HepG2 (cell line): ENCODE measurements at regions not wholly inside any gene's neighbourhood (a gene's known extent, or its start where the extent isn't known, plus 50 kb on each side); places are given as distances from the start of the nearest gene placed in this dataset.

ENCODE experiments used
- ATAC-seq: fragments of 200-7000 bp; cut with Tn5 transposase; 3 replicates; pipeline ENCODE4 v1.9.1; 2020; ENCODE audit warnings: mild to moderate bottlenecking, moderate library complexity
- BruUV-seq: library from RNA; stranded (reverse); fragments of 400-500 nt; replicated peaks from 2 replicates; lab custom pipeline; 2021; lab: Mats Ljungman, UMichigan
- CTCF ChIA-PET: fragments of 300-600 bp; formaldehyde crosslinking; extraction: SDS; loops from one replicate; lab custom pipeline; 2021; ENCODE audit warnings: low total read pairs, inconsistent platforms, low intra/inter-chr PET ratio; lab: Yijun Ruan, JAX
- POLR2A ChIA-PET: fragments of 350-600 bp; sonication (Branson Sonifier 250); formaldehyde crosslinking; loops from one replicate; lab custom pipeline; 2020; ENCODE audit warnings: antibody characterized with exemption, inconsistent platforms; lab: Yijun Ruan, JAX
- DNase-seq: peaks from one replicate; pipeline ENCODE4 v3.0.0-alpha.2; 2015; ENCODE audit warnings: low spot score
- FAIRE-seq: peaks from 3 replicates; lab custom pipeline; 2011; peaks lifted over from hg19 to GRCh38; lab: Jason Lieb, UNC
- H2AFZ ChIP-seq: one replicate; pipeline ENCODE4 v1.6.1; 2011; ENCODE audit warnings: low read length, inconsistent platforms
- H3K27ac ChIP-seq: fragments of 300-600 bp; 3 replicates; pipeline ENCODE4 v1.8.0; 2011; ENCODE audit warnings: mixed run types, mild to moderate bottlenecking, mixed read lengths, low read length, inconsistent platforms; ENCODE audit not compliant: insufficient read depth; ENCODE audit errors: extremely low read length
- H3K27me3 ChIP-seq, 2 experiments: fragments of 200-600 bp in 1 of 2; 2 replicates in 1 of 2; 3 replicates in 1 of 2; pipeline versions ENCODE4 v1.6.0 to v1.8.0; 2011; ENCODE audit warnings: low read length in 2 of 2, mild to moderate bottlenecking in 2 of 2, moderate library complexity in 2 of 2, inconsistent platforms in 1 of 2; ENCODE audit not compliant: insufficient read depth in 2 of 2, control insufficient read depth in 1 of 2
- H3K36me3 ChIP-seq, 2 experiments: fragments of 200-600 bp in 1 of 2; replicated peaks in 1 of 2; 2 replicates in 1 of 2; 3 replicates in 1 of 2; pipeline versions ENCODE4 v1.5.1 to v1.8.0; 2011; ENCODE audit warnings: low read length in 2 of 2, inconsistent platforms in 1 of 2; ENCODE audit not compliant: insufficient read depth in 2 of 2, control insufficient read depth in 1 of 2
- H3K4me1 ChIP-seq: 2 replicates; pipeline ENCODE4 v1.5.1; 2012; ENCODE audit warnings: low read length, inconsistent platforms; ENCODE audit not compliant: insufficient read depth
- H3K4me2 ChIP-seq: 2 replicates; pipeline ENCODE4 v1.6.0; 2011; ENCODE audit warnings: low read depth, low read length, inconsistent platforms
- H3K4me3 ChIP-seq, 3 experiments: fragments of 200-600 bp in 1 of 3; sonication (generic), shearing (Covaris generic) in 1 of 3; replicated peaks in 1 of 3; 2 replicates each; pipeline ENCODE4 v1.5.1; 2011 to 2016; ENCODE audit warnings: low read length in 3 of 3, inconsistent platforms in 2 of 3, low read depth in 2 of 3, mild to moderate bottlenecking in 2 of 3, control low read depth in 1 of 3, mixed read lengths in 1 of 3; ENCODE audit not compliant: insufficient read depth in 1 of 3
- H3K79me2 ChIP-seq: one replicate; pipeline ENCODE4 v1.6.1; 2011; ENCODE audit warnings: low read length, inconsistent platforms; ENCODE audit not compliant: insufficient read depth
- H3K9ac ChIP-seq: 2 replicates; pipeline ENCODE4 v1.6.0; 2011; ENCODE audit warnings: mild to moderate bottlenecking, low read depth, low read length, inconsistent platforms; ENCODE audit not compliant: insufficient read depth
- H3K9me3 ChIP-seq: 2 replicates; pipeline ENCODE4 v1.5.1; 2012; ENCODE audit warnings: mild to moderate bottlenecking, low read length
- H4K20me1 ChIP-seq: 2 replicates; pipeline ENCODE4 v1.6.0; 2011; ENCODE audit warnings: inconsistent platforms, mild to moderate bottlenecking, low read length, moderate library complexity; ENCODE audit not compliant: insufficient read depth
- DMAP1 ChIP-seq: IDR thresholded peaks from 2 replicates; pipeline ENCODE4 v1.6.1; 2016
- FOSL1 ChIP-seq: sonication (generic); formaldehyde crosslinking; IDR thresholded peaks from 2 replicates; pipeline ENCODE4 v1.9.0; 2021; ENCODE audit warnings: missing genetic modification reagents, borderline replicate concordance
- HDAC2 ChIP-seq: sonication (generic); formaldehyde crosslinking; IDR thresholded peaks from 2 replicates; pipeline ENCODE4 v1.4.0; 2020; ENCODE audit warnings: missing genetic modification reagents
- HMG20A ChIP-seq: IDR thresholded peaks from 2 replicates; pipeline ENCODE4 v1.6.1; 2016; ENCODE audit warnings: borderline replicate concordance
- KLF11 ChIP-seq: IDR thresholded peaks from 2 replicates; pipeline ENCODE4 v1.6.1; 2016; ENCODE audit warnings: missing compliant biosample characterization
- MAZ ChIP-seq, 2 experiments: sonication (generic) in 1 of 2; formaldehyde crosslinking in 1 of 2; IDR thresholded peaks; 2 replicates each; pipeline versions ENCODE4 v1.5.0 to v1.6.1; 2012 to 2020; ENCODE audit warnings: low read depth in 2 of 2, mild to moderate bottlenecking in 2 of 2, borderline replicate concordance in 1 of 2, improper control_type of control experiment in 1 of 2, low read length in 1 of 2, missing genetic modification reagents in 1 of 2, moderate library complexity in 1 of 2
- NFKBIZ ChIP-seq: IDR thresholded peaks from 2 replicates; pipeline ENCODE4 v1.6.1; 2018; ENCODE audit warnings: missing genetic modification reagents, missing compliant biosample characterization
- POLR2AphosphoS5 ChIP-seq: IDR thresholded peaks from 2 replicates; pipeline ENCODE4 v1.6.1; 2012; ENCODE audit warnings: low read depth, low read length
- RCOR2 ChIP-seq: IDR thresholded peaks from 2 replicates; pipeline ENCODE4 v1.6.1; 2016; ENCODE audit warnings: missing biosample characterization, missing genetic modification reagents
- ZNF235 ChIP-seq: sonication (generic); formaldehyde crosslinking; IDR thresholded peaks from 2 replicates; pipeline ENCODE4 v1.8.1; 2023; ENCODE audit warnings: mild to moderate bottlenecking, missing genetic modification reagents, borderline replicate concordance
- ZNF598 ChIP-seq: sonication (generic); formaldehyde crosslinking; IDR thresholded peaks from 2 replicates; pipeline ENCODE4 v1.5.1; 2020; ENCODE audit warnings: mild to moderate bottlenecking, missing genetic modification reagents, borderline replicate concordance
- ZNF674 ChIP-seq: sonication (generic); formaldehyde crosslinking; IDR thresholded peaks from 2 replicates; pipeline ENCODE4 v1.5.0; 2020; ENCODE audit warnings: low read depth, mild to moderate bottlenecking, missing genetic modification reagents
- ZNF7 ChIP-seq: IDR thresholded peaks from 2 replicates; pipeline ENCODE4 v1.6.1; 2016; ENCODE audit warnings: missing biosample characterization, missing genetic modification reagents
- ZNF737 ChIP-seq: sonication (generic); formaldehyde crosslinking; IDR thresholded peaks from 2 replicates; pipeline ENCODE4 v1.5.0; 2020; ENCODE audit warnings: missing genetic modification reagents, mild to moderate bottlenecking, borderline replicate concordance
- ZNF761 ChIP-seq: sonication (generic); formaldehyde crosslinking; conservative IDR thresholded peaks from 2 replicates; pipeline ENCODE4 v1.4.0; 2020; ENCODE audit warnings: mild to moderate bottlenecking, missing genetic modification reagents
- ZNF841 ChIP-seq: sonication (generic); formaldehyde crosslinking; IDR thresholded peaks from 2 replicates; pipeline ENCODE4 v1.8.1; 2023; ENCODE audit warnings: missing genetic modification reagents, borderline replicate concordance
- WGBS: methylation state at CpG from one replicate; pipeline ENCODE4 v1.1.6; 2017; ENCODE audit warnings: low lambda C conversion rate; 5-methylcytosine and 5-hydroxymethylcytosine counted together
- in situ Hi-C: cut with HindIII; loops from 2 replicates; pipeline ENCODE4 v1.10.0; 2017; ENCODE audit warnings: low pct_unique_long_range_greater_than_20kb; ENCODE audit not compliant: extremely low pct_ligation_motif_present
- intact Hi-C: fragments of 100-400 bp; cut with micrococcal nuclease; formaldehyde crosslinking; loops from one replicate; pipeline ENCODE4 v1.10.0; 2022; ENCODE audit not compliant: unreplicated experiment
- TF ChIP-seq, protein P1 (sequence below): sonication (generic); formaldehyde crosslinking; conservative IDR thresholded peaks from 2 replicates; pipeline ENCODE4 v1.8.0; 2022; ENCODE audit warnings: low read depth, missing genetic modification reagents

DNA sequence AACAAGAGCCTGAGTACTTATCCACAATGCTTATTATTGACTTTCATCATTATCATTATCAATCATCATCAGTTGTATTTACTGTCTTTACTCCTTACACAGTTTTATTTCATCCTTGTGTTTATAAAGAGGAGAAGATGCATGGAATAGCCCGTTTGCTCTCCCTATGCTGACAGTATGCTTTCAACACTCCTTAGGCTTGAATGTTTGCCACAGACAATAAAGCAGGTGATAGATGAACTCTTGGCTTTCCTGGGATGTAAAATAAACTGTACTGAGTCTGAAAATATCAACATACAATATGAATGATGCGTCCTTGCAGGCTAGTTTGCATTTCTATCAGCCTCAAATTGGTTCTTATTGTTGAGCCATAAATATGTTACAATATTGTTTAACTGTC lies 891.8 kb upstream of the NCAM2 start:
- H3K4me2 ChIP-seq, result no peak overlapping the region
- WGBS, result 0% methylated on average over 2 of the region's 2 CpGs
- BruUV-seq, result no TSS peak
- no peak overlapping the region for H3K4me3 ChIP-seq
- no peaks in the 10 kb centered on the region for H4K20me1 ChIP-seq
- DNase-seq (no peak), FAIRE-seq (no peak), ATAC-seq (no peak)
- intact Hi-C loops (no loop called here), in situ Hi-C loops (no loop called here)
- no peak overlapping the region for H2AFZ ChIP-seq
- H3K36me3 ChIP-seq, result no peaks in the 10 kb centered on the region
- H3K79me2 ChIP-seq, result no peaks in the 10 kb centered on the region
- POLR2A ChIA-PET, result no interaction called here
- H3K27me3 ChIP-seq, result no peaks in the 10 kb centered on the region
- H3K27ac ChIP-seq, result no peak overlapping the region
- TF ChIP-seq ZNF841 (CRISPR knock-in tag) (no peak), NFKBIZ (CRISPR knock-in tag) (no peak), RCOR2 (CRISPR knock-in tag) (no peak), ZNF761 (no peak), ZNF674 (no peak), MAZ (IDR thresholded peaks at IDR 0.05; ENCODE audit: borderline replicate concordance, low read depth, low read length) (no peak), MAZ (CRISPR knock-in tag; IDR thresholded peaks at IDR 0.05; ENCODE audit: low read depth) (no peak), ZNF598 (CRISPR knock-in tag) (no peak)
- TF ChIP-seq, protein P1, sequence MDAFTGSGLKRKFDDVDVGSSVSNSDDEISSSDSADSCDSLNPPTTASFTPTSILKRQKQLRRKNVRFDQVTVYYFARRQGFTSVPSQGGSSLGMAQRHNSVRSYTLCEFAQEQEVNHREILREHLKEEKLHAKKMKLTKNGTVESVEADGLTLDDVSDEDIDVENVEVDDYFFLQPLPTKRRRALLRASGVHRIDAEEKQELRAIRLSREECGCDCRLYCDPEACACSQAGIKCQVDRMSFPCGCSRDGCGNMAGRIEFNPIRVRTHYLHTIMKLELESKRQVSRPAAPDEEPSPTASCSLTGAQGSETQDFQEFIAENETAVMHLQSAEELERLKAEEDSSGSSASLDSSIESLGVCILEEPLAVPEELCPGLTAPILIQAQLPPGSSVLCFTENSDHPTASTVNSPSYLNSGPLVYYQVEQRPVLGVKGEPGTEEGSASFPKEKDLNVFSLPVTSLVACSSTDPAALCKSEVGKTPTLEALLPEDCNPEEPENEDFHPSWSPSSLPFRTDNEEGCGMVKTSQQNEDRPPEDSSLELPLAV (CRISPR knock-in tag), result no peak
- H3K4me1 ChIP-seq, result no peaks in the 10 kb centered on the region
- no peak overlapping the region for H3K9ac ChIP-seq
- H3K9me3 ChIP-seq, result peaks cover 88% of the 10 kb centered on the region
- CTCF ChIA-PET, result no interaction called here

GRCh38 chr21:20108016-20108415 lies 890.2 kb upstream of the NCAM2 start:
- Histone ChIP-seq H3K27me3 (no peaks in the 10 kb centered on the region), H3K4me1 (no peaks in the 10 kb centered on the region), H3K4me2 (no peak overlapping the region), H3K79me2 (no peaks in the 10 kb centered on the region), H3K9ac (no peak overlapping the region), H3K4me3 (no peak overlapping the region), H2AFZ (no peak overlapping the region), H3K9me3 (peaks cover 86% of the 10 kb centered on the region), H4K20me1 (no peaks in the 10 kb centered on the region)
- no TSS peak for BruUV-seq
- DNase-seq (no peak), FAIRE-seq (no peak)
- ChIA-PET CTCF (no interaction called here), POLR2A (no interaction called here)
- in situ Hi-C loops, result no loop called here
- TF ChIP-seq DMAP1 (no peak), HDAC2 (CRISPR knock-in tag) (no peak), KLF11 (CRISPR knock-in tag) (no peak), ZNF235 (CRISPR knock-in tag) (no peak), HMG20A (CRISPR knock-in tag) (no peak), POLR2AphosphoS5 (no peak), ZNF7 (CRISPR knock-in tag) (no peak), ZNF737 (CRISPR knock-in tag) (no peak), FOSL1 (CRISPR knock-in tag) (no peak)
- TF ChIP-seq, all 625 proteins: peak for 0
- Histone ChIP-seq H3K36me3 (no peaks in the 10 kb centered on the region), H3K27ac (no peak overlapping the region)
- no peak for ATAC-seq
- intact Hi-C loops, result no loop called here
- WGBS, result 3% methylated on average over 1 of the region's 1 CpG
